GM12873 (cell line): ENCODE measurements at regions not wholly inside any gene's neighbourhood (a gene's known extent, or its start where the extent isn't known, plus 50 kb on each side); places are given as distances from the start of the nearest gene placed in this dataset.

Source experiments
- TF ChIP-seq, protein P1 (sequence below): IDR thresholded peaks from 2 replicates; pipeline ENCODE4 v1.5.1; 2012; ENCODE audit warnings: low read depth, mild to moderate bottlenecking, moderate library complexity, low read length, control low read depth; ENCODE audit not compliant: insufficient read depth; ENCODE audit errors: missing control alignments

DNA sequence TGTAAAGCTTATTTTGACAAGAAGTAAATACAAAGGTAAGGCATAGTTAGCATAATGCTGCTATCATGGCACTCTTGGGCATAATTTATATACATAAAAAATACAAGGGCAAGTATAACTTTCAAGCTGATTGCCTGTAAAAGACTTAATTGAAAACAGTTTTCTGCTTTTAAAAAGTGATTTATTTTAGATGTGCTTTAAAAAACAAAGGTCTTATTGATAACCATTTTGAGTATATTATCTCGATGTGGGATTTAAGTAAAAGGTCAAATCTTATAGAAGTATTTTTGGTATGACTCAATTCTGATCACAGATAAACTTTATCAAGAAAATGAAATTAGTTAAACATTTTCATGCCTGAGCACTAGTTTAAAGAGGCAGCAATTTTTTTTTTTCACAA, 175.8 kb downstream of the KCNRG start:
- TF ChIP-seq, protein P1, sequence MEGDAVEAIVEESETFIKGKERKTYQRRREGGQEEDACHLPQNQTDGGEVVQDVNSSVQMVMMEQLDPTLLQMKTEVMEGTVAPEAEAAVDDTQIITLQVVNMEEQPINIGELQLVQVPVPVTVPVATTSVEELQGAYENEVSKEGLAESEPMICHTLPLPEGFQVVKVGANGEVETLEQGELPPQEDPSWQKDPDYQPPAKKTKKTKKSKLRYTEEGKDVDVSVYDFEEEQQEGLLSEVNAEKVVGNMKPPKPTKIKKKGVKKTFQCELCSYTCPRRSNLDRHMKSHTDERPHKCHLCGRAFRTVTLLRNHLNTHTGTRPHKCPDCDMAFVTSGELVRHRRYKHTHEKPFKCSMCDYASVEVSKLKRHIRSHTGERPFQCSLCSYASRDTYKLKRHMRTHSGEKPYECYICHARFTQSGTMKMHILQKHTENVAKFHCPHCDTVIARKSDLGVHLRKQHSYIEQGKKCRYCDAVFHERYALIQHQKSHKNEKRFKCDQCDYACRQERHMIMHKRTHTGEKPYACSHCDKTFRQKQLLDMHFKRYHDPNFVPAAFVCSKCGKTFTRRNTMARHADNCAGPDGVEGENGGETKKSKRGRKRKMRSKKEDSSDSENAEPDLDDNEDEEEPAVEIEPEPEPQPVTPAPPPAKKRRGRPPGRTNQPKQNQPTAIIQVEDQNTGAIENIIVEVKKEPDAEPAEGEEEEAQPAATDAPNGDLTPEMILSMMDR, result no peak

DNA sequence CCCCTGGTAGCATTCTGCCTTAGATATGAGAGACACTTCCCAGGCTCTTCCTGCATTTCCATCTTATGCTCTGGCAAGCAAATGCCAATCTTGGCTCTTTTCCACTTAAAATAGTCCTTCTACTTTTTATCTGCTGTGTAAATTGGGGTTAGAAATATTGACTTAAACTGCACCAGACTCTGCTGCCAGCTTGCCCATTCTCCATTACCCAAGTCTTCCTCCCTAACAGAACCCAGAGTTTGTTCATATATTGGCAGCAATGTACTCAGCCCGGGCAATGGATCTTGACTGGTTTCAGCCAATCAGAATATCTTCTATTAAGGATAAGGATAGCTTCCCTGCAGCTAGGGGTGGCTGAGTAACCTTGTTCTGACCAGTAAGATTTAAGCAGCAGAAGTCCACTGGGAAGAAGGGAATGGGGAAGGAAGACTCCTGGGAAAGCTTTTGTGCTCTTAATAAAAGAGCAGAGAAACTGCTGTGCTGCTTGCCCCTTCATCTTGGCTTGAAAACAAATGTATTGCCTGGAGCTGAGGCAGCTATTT, 177.1 kb downstream of the KCNRG start:
- TF ChIP-seq, protein P1, result no peak

DNA sequence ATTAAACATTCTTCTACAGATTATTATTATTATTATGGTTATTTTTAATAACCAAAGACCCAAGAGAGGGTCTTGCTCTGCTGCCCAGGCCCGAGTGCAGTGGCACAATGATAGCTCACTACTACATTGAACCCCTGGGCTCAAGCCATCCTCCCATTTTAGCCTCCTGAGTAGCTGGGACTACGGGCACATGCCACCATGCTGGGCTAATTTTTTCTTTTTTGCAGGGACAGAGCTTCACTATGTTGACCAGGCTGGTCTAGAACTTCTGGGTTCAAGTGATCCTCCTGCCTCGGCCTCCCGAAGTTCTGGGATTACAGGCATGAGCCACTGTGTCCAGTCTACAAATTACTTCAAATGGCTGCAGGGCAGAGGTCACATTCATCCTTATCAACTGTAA, 179.8 kb downstream of the KCNRG start:
- TF ChIP-seq, protein P1, result no peak

DNA sequence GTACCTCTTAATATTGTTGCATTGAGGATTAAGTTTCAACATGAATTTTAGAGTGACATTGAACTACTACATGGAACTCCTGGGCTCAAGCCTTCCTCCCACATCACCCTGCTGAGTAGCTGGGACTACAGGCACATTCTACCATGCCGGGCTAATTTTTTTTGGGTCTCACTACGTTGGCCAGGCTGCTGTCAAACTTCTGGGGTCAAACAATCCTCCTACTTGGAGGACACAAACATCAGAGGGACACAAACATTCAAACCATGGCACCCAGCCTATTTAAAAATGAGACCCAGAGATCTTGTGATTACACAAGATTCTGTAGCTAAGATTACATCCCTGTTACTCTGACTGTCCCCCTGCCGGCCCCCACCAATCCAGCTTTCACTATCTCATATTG, 180.9 kb downstream of the KCNRG start:
- TF ChIP-seq, protein P1, result no peak

DNA sequence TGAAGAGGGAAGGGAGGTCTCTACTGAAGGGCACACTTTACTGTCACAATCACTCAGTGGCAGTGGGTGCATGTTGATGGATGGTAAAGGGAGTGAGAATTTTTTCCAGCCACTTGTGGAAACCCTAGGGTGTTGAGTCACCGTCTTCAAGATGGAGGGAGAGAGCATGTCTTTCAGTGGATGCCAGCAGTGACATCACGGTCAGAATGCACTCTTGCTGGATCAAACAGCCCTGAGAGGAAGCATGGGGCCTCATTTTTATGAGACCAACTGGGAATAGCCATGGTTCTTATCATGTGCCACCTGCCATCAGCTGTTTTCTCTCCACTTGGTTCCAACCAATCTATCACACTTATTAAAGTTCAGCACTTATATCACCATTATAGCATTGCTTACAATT, 182.5 kb downstream of the KCNRG start:
- TF ChIP-seq, protein P1, result no peak

DNA sequence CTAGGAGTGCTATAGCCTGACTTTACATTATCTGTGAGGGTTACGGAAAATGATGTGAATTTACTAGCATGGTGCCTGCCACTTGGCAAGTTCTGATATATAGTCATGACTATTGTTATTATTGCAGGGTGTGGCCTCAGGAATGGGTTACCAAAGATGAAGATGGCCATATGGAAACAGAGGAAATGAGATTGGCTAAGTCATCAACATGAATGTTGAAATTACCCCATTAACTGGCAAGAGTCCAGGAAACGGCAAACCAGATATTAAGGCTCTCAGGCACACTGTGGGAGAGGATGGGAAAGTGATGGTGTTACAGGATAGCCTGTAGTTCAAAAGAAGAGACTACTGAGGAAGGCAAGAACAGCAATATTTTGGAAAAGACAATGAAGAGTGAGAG, 183.3 kb downstream of the KCNRG start:
- TF ChIP-seq, protein P1, result no peak

DNA sequence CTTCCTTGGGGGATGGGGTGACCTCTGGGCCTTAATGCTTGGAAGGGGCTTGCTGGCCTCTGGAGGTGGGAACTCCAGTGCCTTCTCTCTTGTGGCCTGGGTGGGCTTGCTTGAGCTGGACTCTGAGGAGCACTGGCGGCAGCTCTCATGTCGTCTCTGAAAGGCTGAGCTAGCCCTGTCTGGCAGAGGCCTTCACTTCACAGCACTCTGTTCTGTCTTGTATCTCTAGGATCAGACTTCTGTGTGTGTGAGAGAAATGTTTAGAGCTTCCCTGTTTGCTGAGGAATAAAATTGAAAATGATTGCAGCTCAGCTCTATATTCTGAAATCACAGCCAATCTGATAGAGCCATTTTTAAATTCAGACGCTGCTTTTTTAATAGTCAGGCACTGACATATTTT, 185.3 kb downstream of the KCNRG start:
- TF ChIP-seq, protein P1, result no peak
